HG02588 (cell line): ENCODE measurements at regions not wholly inside any gene's neighbourhood (a gene's known extent, or its start where the extent isn't known, plus 50 kb on each side); places are given as distances from the start of the nearest gene placed in this dataset.

Experiments used
- ATAC-seq: cut with Tn5 transposase; IDR thresholded peaks from one replicate; pipeline ENCODE4 v1.9.1; 2021; ENCODE audit warnings: mild to moderate bottlenecking, moderate library complexity; ENCODE audit not compliant: unreplicated experiment

- no peak for ATAC-seq
Observed at GRCh38 chr5:135220394-135221186, 178.4 kb downstream of the MACROH2A1 start.

GRCh38 chr5:135219868-135220267 lies 179.2 kb downstream of the MACROH2A1 start:
- no peak for ATAC-seq

GRCh38 chr5:135218790-135219568 lies 180.1 kb downstream of the MACROH2A1 start:
- ATAC-seq, result no peak

GRCh38 chr5:135218486-135218755 lies 180.6 kb downstream of the MACROH2A1 start:
- ATAC-seq, result no peak

- no peak for ATAC-seq
Observed at GRCh38 chr5:135217669-135218485, 181.2 kb downstream of the MACROH2A1 start.

- ATAC-seq, result no peak
Observed at GRCh38 chr5:135216471-135217343, 182.3 kb downstream of the MACROH2A1 start.

- no peak for ATAC-seq
Observed at GRCh38 chr5:135215617-135216470, 181.8 kb upstream of the PITX1 start.

- no peak for ATAC-seq
Observed at GRCh38 chr5:135214897-135215616, 181.0 kb upstream of the PITX1 start.

- no peak for ATAC-seq
Observed at GRCh38 chr5:135213466-135214239, 179.6 kb upstream of the PITX1 start.

- no peak for ATAC-seq
Observed at GRCh38 chr5:135213027-135213386, 179.0 kb upstream of the PITX1 start.

GRCh38 chr5:135212361-135213026 lies 178.5 kb upstream of the PITX1 start:
- ATAC-seq, result no peak

GRCh38 chr5:135211791-135212190 lies 177.8 kb upstream of the PITX1 start:
- ATAC-seq, result no peak

GRCh38 chr5:135211083-135211790 lies 177.2 kb upstream of the PITX1 start:
- no peak for ATAC-seq

GRCh38 chr5:135210286-135211055 lies 176.4 kb upstream of the PITX1 start:
- no peak for ATAC-seq

- ATAC-seq, result no peak
Observed at GRCh38 chr5:135208903-135209721, 175.1 kb upstream of the PITX1 start.

GRCh38 chr5:135208555-135208902 lies 174.5 kb upstream of the PITX1 start:
- ATAC-seq, result no peak
